RWPE1 (cell line): ENCODE measurements at regions not wholly inside any gene's neighbourhood (a gene's known extent, or its start where the extent isn't known, plus 50 kb on each side); places are given as distances from the start of the nearest gene placed in this dataset.

Experiments used
- CTCF ChIA-PET: fragments of 350-600 bp; sonication (Branson Sonifier 250); formaldehyde crosslinking; extraction: SDS; loops from one replicate; lab custom pipeline; 2021; lab: Yijun Ruan, JAX
- POLR2A ChIA-PET: fragments of 400-600 bp; formaldehyde crosslinking; extraction: SDS; loops from one replicate; lab custom pipeline; 2020; ENCODE audit warnings: antibody characterized with exemption; ENCODE audit not compliant: low non-redundant PET; lab: Yijun Ruan, JAX
- DNase-seq: peaks from one replicate; pipeline ENCODE4 v3.0.0; 2012; ENCODE audit warnings: low spot score
- H3K27ac ChIP-seq: fragments of 450-650 bp; 2 replicates; pipeline ENCODE4 v1.5.1; 2017
- TF ChIP-seq, protein P1 (sequence below): fragments of 450-650 bp; conservative IDR thresholded peaks from 2 replicates; pipeline ENCODE4 v1.5.1; 2017; ENCODE audit warnings: low read depth, mild to moderate bottlenecking

DNA sequence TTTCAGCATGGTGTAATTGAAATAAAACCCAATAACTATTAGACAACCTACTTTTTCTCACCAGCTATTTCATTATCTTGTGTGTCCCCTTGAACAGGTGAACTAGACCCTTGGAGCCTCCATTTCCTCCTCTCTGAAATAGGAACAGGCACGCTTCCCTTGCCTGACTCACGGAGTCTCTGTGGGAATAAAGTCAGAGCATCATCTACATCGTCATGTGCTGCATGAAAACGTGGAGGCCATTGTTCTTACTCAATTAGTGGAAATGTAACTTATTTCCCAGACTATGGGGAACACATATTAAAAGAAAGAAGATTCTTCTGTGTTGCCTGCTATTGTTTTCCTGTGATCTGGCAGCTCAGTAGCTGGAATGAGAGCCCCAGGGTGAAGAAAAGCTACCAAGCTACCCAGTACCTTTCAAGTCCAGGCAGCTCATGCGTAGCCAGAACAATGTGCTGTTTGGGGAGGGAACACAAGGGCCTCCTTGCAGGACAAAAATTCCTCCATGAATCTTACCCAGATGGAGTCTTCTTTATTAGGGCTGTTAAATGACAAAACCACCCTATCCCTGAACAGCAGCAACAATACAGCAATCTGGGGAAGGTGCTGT lies 59.8 kb downstream of the SOX11 start:
- CTCF ChIA-PET: no interaction called here
- TF ChIP-seq, protein P1, sequence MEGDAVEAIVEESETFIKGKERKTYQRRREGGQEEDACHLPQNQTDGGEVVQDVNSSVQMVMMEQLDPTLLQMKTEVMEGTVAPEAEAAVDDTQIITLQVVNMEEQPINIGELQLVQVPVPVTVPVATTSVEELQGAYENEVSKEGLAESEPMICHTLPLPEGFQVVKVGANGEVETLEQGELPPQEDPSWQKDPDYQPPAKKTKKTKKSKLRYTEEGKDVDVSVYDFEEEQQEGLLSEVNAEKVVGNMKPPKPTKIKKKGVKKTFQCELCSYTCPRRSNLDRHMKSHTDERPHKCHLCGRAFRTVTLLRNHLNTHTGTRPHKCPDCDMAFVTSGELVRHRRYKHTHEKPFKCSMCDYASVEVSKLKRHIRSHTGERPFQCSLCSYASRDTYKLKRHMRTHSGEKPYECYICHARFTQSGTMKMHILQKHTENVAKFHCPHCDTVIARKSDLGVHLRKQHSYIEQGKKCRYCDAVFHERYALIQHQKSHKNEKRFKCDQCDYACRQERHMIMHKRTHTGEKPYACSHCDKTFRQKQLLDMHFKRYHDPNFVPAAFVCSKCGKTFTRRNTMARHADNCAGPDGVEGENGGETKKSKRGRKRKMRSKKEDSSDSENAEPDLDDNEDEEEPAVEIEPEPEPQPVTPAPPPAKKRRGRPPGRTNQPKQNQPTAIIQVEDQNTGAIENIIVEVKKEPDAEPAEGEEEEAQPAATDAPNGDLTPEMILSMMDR: no peak
- no peak for DNase-seq
- POLR2A ChIA-PET: no interaction called here
- no peak overlapping the region for H3K27ac ChIP-seq

GRCh38 chr2:5756272-5756671 lies 64.1 kb downstream of the SOX11 start:
- TF ChIP-seq, protein P1: no peak
- no peak overlapping the region for H3K27ac ChIP-seq
- ChIA-PET POLR2A (no interaction called here), CTCF (no interaction called here)
- no peak for DNase-seq

DNA sequence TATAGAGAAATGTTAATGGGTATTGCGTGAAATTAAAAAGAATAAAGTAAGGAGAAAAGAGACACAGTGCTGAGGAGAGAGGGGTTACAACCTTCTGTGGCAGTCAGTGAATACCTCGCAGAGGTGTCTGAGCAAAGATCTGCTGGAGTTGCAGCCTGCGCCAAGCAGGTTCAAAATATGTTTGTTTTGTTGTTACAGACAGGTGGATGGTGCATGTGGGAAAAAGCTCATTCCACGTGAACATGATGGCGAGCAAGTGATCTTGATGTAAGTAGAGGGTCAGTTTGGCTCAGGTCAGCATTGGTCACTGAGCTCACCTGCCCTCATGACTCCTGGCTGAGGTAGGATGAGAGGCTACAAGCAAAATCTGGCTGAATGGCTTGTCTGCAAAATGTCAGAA lies 66.2 kb downstream of the SOX11 start:
- TF ChIP-seq, protein P1: no peak
- ChIA-PET POLR2A (no interaction called here), CTCF (no interaction called here)
- no peak for DNase-seq
- no peak overlapping the region for H3K27ac ChIP-seq

- ChIA-PET CTCF (no interaction called here), POLR2A (no interaction called here)
- H3K27ac ChIP-seq: no peak overlapping the region
- TF ChIP-seq, protein P1: no peak
- DNase-seq: no peak
Measured at GRCh38 chr2:5759949-5760348, 67.8 kb downstream of the SOX11 start.

DNA sequence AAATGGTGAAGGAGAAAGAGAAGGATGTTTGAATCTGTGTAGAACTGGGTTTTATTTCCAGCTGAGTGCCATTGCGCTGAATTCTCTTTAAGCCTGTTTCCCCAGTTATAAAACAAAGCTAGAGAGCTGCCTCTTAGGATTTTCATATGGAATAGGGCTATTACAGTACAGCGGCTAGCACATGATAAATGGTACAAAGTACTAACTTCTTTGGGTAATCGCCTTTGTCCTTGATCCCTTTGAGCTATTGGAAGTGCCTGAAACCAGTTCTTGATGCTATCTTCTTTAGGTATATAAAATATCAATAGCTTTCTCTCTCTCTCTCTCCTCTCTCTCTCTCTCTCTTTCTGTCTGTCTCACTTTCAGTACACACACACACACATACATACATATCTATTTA lies 71.3 kb downstream of the SOX11 start:
- TF ChIP-seq, protein P1: no peak
- no peak overlapping the region for H3K27ac ChIP-seq
- CTCF ChIA-PET: interaction anchor here (0.6 kb wide), 1 partner anchor 61 kb away, joined by 3 read pairs; no protein-coding TSS in a partner anchor
- POLR2A ChIA-PET: interaction anchor here (0.7 kb wide), 1 partner anchor 202 kb away, joined by 3 read pairs; no protein-coding TSS in a partner anchor
- DNase-seq: no peak

DNA sequence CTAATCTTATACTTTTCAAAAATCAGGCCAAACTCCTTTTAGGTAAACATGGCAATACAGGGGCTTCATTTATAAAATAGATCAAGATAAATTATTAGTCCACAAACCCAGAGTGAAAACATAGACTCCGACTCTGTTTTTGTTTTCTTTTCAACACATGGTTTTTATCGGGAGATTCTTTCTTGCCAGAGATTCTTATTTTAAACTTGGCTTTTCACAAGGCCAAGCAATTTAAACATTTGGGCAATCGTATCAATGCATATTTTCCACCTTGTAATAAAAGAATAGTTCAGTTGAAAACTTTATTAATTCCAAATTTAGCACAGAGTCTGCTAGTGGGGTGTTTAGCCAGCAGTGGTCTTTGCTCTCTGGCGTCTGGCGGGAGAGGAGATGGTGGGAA lies 71.9 kb downstream of the SOX11 start:
- ChIA-PET CTCF (interaction anchor here (0.9 kb wide), 1 partner anchor 1177 kb away, joined by 6 read pairs; no protein-coding TSS in a partner anchor), POLR2A (no interaction called here)
- H3K27ac ChIP-seq: no peak overlapping the region
- TF ChIP-seq, protein P1: no peak
- DNase-seq: no peak
